Mesenchymal stem cell (in vitro differentiated cells and primary cell): ENCODE measurements at regions not wholly inside any gene's neighbourhood (a gene's known extent, or its start where the extent isn't known, plus 50 kb on each side); places are given as distances from the start of the nearest gene placed in this dataset.
A peak's percentile ranks its signal among the peaks of the same experiment; 100 is the strongest.

ENCODE experiments used
- DNase-seq: peaks from one replicate; pipeline ENCODE4 v3.0.0-alpha.2; 2013
- H2AFZ ChIP-seq: one replicate; pipeline ENCODE4 v1.6.1; 2013; ENCODE audit warnings: low read depth, mild to moderate bottlenecking, control low read depth, inconsistent platforms, low read length, moderate library complexity
- H2AK5ac ChIP-seq: 2 replicates; pipeline ENCODE4 v1.6.1; 2013; ENCODE audit warnings: low read length, moderate library complexity, mild to moderate bottlenecking, inconsistent platforms; ENCODE audit not compliant: severe bottlenecking
- H2BK120ac ChIP-seq: one replicate; pipeline ENCODE4 v1.6.1; 2013; ENCODE audit warnings: low read depth, mild to moderate bottlenecking, inconsistent platforms, low read length, moderate library complexity
- H2BK12ac ChIP-seq, 2 experiments: one replicate each; pipeline ENCODE4 v1.6.1; 2013; ENCODE audit warnings: inconsistent platforms in 2 of 2, low read length in 2 of 2, mild to moderate bottlenecking in 2 of 2, moderate library complexity in 2 of 2, control low read depth in 1 of 2
- H2BK15ac ChIP-seq: one replicate; pipeline ENCODE4 v1.6.1; 2013; ENCODE audit warnings: mild to moderate bottlenecking, low read depth, inconsistent platforms; ENCODE audit not compliant: poor library complexity, severe bottlenecking
- H2BK5ac ChIP-seq: 2 replicates; pipeline ENCODE4 v1.6.1; 2013; ENCODE audit warnings: low read depth, mild to moderate bottlenecking, low read length, control low read depth, inconsistent platforms; ENCODE audit not compliant: poor library complexity, severe bottlenecking
- H3K14ac ChIP-seq, 2 experiments: one replicate each; pipeline ENCODE4 v1.6.1; 2013; ENCODE audit warnings: inconsistent platforms in 2 of 2, low read length in 2 of 2, control low read depth in 1 of 2, mild to moderate bottlenecking in 1 of 2, moderate library complexity in 1 of 2
- H3K18ac ChIP-seq, 2 experiments: one replicate each; pipeline ENCODE4 v1.6.1; 2013; ENCODE audit warnings: inconsistent platforms in 2 of 2, low read length in 2 of 2, control low read depth in 1 of 2, low read depth in 1 of 2, mild to moderate bottlenecking in 1 of 2
- H3K23ac ChIP-seq, 2 experiments: one replicate each; pipeline ENCODE4 v1.6.1; 2013; ENCODE audit warnings: inconsistent platforms in 2 of 2, low read length in 2 of 2, mild to moderate bottlenecking in 2 of 2, moderate library complexity in 2 of 2, control low read depth in 1 of 2
- H3K27ac ChIP-seq: 2 replicates; pipeline ENCODE4 v1.5.1; 2013; ENCODE audit warnings: mild to moderate bottlenecking, moderate library complexity, low read length, control low read depth, inconsistent platforms; ENCODE audit not compliant: poor library complexity, severe bottlenecking
- H3K27me3 ChIP-seq, 2 experiments: 2 replicates each; pipeline versions ENCODE4 v1.6.1 to v1.7.0; 2013; ENCODE audit warnings: low read length in 2 of 2, mild to moderate bottlenecking in 2 of 2, moderate library complexity in 2 of 2, control low read depth in 1 of 2, inconsistent platforms in 1 of 2; ENCODE audit not compliant: control insufficient read depth in 1 of 2, insufficient read depth in 1 of 2
- H3K36me3 ChIP-seq, 2 experiments: 2 replicates each; pipeline versions ENCODE4 v1.6.1 to v1.7.0; 2013; ENCODE audit warnings: low read length in 2 of 2, control low read depth in 1 of 2, inconsistent platforms in 1 of 2, low read depth in 1 of 2, mild to moderate bottlenecking in 1 of 2; ENCODE audit not compliant: insufficient read depth in 2 of 2, control insufficient read depth in 1 of 2
- H3K4ac ChIP-seq, 2 experiments: one replicate each; pipeline ENCODE4 v1.6.1; 2013; ENCODE audit warnings: inconsistent platforms in 2 of 2, low read length in 2 of 2, mild to moderate bottlenecking in 2 of 2, moderate library complexity in 2 of 2, control low read depth in 1 of 2, low read depth in 1 of 2
- H3K4me1 ChIP-seq: 2 replicates; pipeline ENCODE4 v1.6.1; 2013; ENCODE audit warnings: low read depth, low read length, control low read depth; ENCODE audit not compliant: control insufficient read depth, insufficient read depth
- H3K4me2 ChIP-seq: 2 replicates; pipeline ENCODE4 v1.6.1; 2013; ENCODE audit warnings: low read length, mild to moderate bottlenecking, inconsistent platforms; ENCODE audit not compliant: poor library complexity, severe bottlenecking
- H3K4me3 ChIP-seq, 2 experiments: 2 replicates each; pipeline versions ENCODE4 v1.5.1 to v1.7.0; 2013; ENCODE audit warnings: low read length in 2 of 2, mild to moderate bottlenecking in 2 of 2, control low read depth in 1 of 2, low read depth in 1 of 2; ENCODE audit not compliant: insufficient read depth in 1 of 2
- H3K79me1 ChIP-seq: replicated peaks from 2 replicates; pipeline ENCODE4 v1.6.1; 2013; ENCODE audit warnings: mild to moderate bottlenecking, control low read depth, low read length, inconsistent platforms; ENCODE audit not compliant: poor library complexity, severe bottlenecking
- H3K9ac ChIP-seq: 2 replicates; pipeline ENCODE4 v1.7.0; 2013; ENCODE audit warnings: mild to moderate bottlenecking, low read length, moderate library complexity
- H3K9me3 ChIP-seq: 2 replicates; pipeline ENCODE4 v1.7.0; 2013; ENCODE audit warnings: mild to moderate bottlenecking, low read length; ENCODE audit not compliant: control insufficient read depth
- H4K8ac ChIP-seq: one replicate; pipeline ENCODE4 v1.6.1; 2013; ENCODE audit warnings: inconsistent platforms, mild to moderate bottlenecking, low read length, moderate library complexity
- H4K91ac ChIP-seq: one replicate; pipeline ENCODE4 v1.6.1; 2013; ENCODE audit warnings: mild to moderate bottlenecking, low read length, inconsistent platforms
- WGBS: methylation state at CpG from one replicate; pipeline ENCODE4 v1.1.7; 2013; ENCODE audit warnings: mixed read lengths; 5-methylcytosine and 5-hydroxymethylcytosine counted together

DNA sequence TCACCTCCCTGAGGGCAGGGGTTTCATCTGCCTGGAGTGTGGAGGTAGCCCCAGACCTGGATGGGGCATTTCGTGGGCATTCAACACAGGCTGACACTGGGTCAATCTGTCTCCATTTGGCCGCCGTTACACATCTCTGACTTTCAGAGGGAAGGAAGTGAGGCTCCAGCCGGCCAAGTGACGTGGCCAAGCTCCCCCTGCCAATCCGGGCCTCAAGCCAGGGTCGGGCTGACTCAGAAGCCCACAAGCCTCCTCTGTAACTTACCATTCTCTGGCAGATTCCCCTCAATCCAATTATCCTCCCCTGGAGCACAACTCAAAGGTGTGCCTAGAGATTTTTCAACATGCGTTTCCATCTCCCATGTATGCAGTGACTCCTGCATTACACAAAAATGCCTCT is 227.6 kb downstream of the KLF13 start:
- no peak overlapping the region for H3K23ac ChIP-seq
- no peak overlapping the region for H3K4me2 ChIP-seq
- H3K9ac ChIP-seq = no peak overlapping the region
- no peak overlapping the region for H2BK5ac ChIP-seq
- no peak overlapping the region for H3K4ac ChIP-seq
- no peak overlapping the region for H2AK5ac ChIP-seq
- H3K27ac ChIP-seq = no peak overlapping the region
- H3K36me3 ChIP-seq = no peaks in the 10 kb centered on the region
- no peak overlapping the region for H3K4me3 ChIP-seq
- no peak overlapping the region for H2BK120ac ChIP-seq
- no peak overlapping the region for H4K8ac ChIP-seq
- no peak overlapping the region for H2BK15ac ChIP-seq
- DNase-seq = no peak
- H2AFZ ChIP-seq = no peak overlapping the region
- H3K14ac ChIP-seq = no peak overlapping the region
- H3K9me3 ChIP-seq = no peaks in the 10 kb centered on the region
- no peak overlapping the region for H3K18ac ChIP-seq
- no peak overlapping the region for H2BK12ac ChIP-seq
- no peaks in the 10 kb centered on the region for H3K4me1 ChIP-seq
- H3K79me1 ChIP-seq = no peaks in the 10 kb centered on the region
- no peaks in the 10 kb centered on the region for H3K27me3 ChIP-seq
- 75% methylated on average over 8 of the region's 8 CpGs for WGBS
- H4K91ac ChIP-seq = no peak overlapping the region

DNA sequence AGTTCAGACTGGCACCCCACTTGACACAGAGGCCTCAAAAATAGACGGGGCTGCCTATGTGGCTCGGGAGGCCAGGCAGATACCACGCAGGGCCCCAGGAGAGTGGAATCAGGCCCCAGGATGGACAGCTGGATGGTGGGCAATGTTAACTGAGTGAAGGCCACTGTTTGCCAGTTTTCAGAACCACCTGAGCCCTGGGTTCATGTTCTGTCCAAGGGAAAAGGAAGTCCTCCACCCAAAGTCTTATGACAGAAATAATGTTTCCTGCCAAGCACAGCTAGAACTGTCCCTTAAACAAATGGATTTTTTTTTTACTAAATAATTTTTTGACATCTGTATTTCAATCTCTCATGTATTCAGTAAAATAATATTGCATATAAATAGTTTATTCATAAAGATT is 228.4 kb downstream of the KLF13 start:
- no peak overlapping the region for H3K4me3 ChIP-seq
- H4K8ac ChIP-seq = no peak overlapping the region
- H4K91ac ChIP-seq = no peak overlapping the region
- H2BK12ac ChIP-seq = no peak overlapping the region
- no peak overlapping the region for H2BK120ac ChIP-seq
- H3K9me3 ChIP-seq = no peaks in the 10 kb centered on the region
- 80% methylated on average over 3 of the region's 3 CpGs for WGBS
- H3K23ac ChIP-seq = no peak overlapping the region
- H3K14ac ChIP-seq = no peak overlapping the region
- no peak overlapping the region for H3K27ac ChIP-seq
- DNase-seq = no peak
- no peaks in the 10 kb centered on the region for H3K4me1 ChIP-seq
- no peaks in the 10 kb centered on the region for H3K36me3 ChIP-seq
- H3K18ac ChIP-seq = no peak overlapping the region
- H3K4me2 ChIP-seq = no peak overlapping the region
- no peak overlapping the region for H2BK15ac ChIP-seq
- no peak overlapping the region for H2AK5ac ChIP-seq
- no peak overlapping the region for H3K9ac ChIP-seq
- H3K27me3 ChIP-seq = no peaks in the 10 kb centered on the region
- H2AFZ ChIP-seq = no peak overlapping the region
- no peaks in the 10 kb centered on the region for H3K79me1 ChIP-seq
- no peak overlapping the region for H3K4ac ChIP-seq
- H2BK5ac ChIP-seq = no peak overlapping the region

DNA sequence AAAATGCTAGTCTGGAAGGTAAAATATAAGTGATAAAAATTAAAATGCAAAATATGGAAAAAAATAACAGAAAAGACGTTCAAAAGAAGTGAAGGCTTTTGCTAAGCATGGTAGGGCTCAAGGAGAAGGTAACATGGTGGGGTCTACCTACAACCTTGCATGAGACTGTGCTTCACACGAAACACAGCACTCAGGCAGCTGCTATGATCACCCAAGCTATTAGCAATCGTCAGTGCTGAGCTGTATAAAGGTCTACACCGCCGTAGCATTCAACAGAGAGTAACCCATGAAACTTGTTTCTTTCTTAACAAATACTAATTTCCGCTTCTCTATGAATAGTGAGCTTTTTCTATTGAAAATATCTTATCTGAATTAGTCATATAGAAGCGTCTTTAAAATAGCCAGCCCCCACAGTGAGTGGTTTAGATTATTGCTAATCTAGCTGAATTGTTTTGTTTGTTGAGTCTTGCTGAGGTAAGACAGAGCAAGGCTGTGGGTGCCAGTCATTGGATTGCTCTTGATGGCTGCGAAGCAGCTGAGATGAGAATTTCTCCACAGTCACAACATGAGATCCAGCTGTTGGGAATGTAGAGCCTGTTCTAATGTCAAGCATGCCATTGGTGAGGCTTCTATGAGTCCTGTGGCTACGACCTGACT is 230.0 kb downstream of the KLF13 start:
- Histone ChIP-seq H2BK15ac (no peak overlapping the region), H2AFZ (no peak overlapping the region), H3K79me1 (no peaks in the 10 kb centered on the region), H3K18ac (no peak overlapping the region), H3K4ac (no peak overlapping the region), H2BK5ac (no peak overlapping the region), H3K27me3 (no peaks in the 10 kb centered on the region), H4K8ac (no peak overlapping the region), H3K4me2 (no peak overlapping the region), H3K9ac (no peak overlapping the region), H3K27ac (no peak overlapping the region), H3K23ac (no peak overlapping the region), H2AK5ac (no peak overlapping the region), H2BK12ac (no peak overlapping the region), H4K91ac (no peak overlapping the region), H3K4me1 (no peaks in the 10 kb centered on the region), H3K9me3 (no peaks in the 10 kb centered on the region), H3K36me3 (no peaks in the 10 kb centered on the region), H2BK120ac (no peak overlapping the region), H3K4me3 (no peak overlapping the region), H3K14ac (no peak overlapping the region)
- DNase-seq = no peak
- 74% methylated on average over 6 of the region's 9 CpGs for WGBS

DNA sequence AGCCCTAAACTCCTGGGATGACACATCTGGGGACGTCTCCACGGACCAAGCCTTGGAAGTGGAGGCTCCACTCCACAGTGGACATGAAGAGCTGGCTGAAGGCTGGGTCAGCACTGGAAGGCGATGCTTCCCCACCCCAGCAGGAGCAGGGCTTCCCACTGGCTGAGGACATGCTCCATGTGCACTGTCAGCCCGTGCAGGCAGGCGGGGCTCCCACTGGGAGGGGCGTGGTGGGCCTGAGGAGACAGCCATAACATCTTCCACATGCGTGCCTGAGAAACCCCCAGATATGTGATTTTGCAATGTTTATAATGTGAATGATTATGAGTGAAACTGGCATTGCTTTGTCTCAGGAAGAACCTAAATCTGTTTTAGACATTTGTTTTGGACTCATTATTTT is 231.3 kb downstream of the KLF13 start:
- Histone ChIP-seq H2AFZ (no peak overlapping the region), H3K14ac (peak overlapping the region in 1 of 2 experiments; percentile 47), H3K36me3 (no peaks in the 10 kb centered on the region), H3K9ac (no peak overlapping the region), H2AK5ac (no peak overlapping the region), H3K18ac (no peak overlapping the region), H3K27me3 (no peaks in the 10 kb centered on the region), H3K4me1 (no peaks in the 10 kb centered on the region), H2BK12ac (no peak overlapping the region), H2BK5ac (no peak overlapping the region), H3K9me3 (no peaks in the 10 kb centered on the region), H4K91ac (no peak overlapping the region), H3K4me3 (no peak overlapping the region), H3K79me1 (no peaks in the 10 kb centered on the region), H3K4me2 (no peak overlapping the region), H3K23ac (no peak overlapping the region), H4K8ac (no peak overlapping the region), H2BK15ac (no peak overlapping the region), H3K27ac (no peak overlapping the region), H3K4ac (no peak overlapping the region), H2BK120ac (no peak overlapping the region)
- 69% methylated on average over 7 of the region's 7 CpGs for WGBS
- DNase-seq = no peak
